Smooth muscle cell (in vitro differentiated cells): ENCODE measurements at regions not wholly inside any gene's neighbourhood (a gene's known extent, or its start where the extent isn't known, plus 50 kb on each side); places are given as distances from the start of the nearest gene placed in this dataset.

Source experiments
- DNase-seq: peaks from one replicate; lab custom pipeline; 2025; ENCODE audit not compliant: unreplicated experiment; lab: John Stamatoyannopoulos, UW
- H2AFZ ChIP-seq: fragments of 200-600 bp; sonication (generic); 2 replicates; pipeline ENCODE4 v1.6.0; 2016; ENCODE audit warnings: antibody characterized with exemption, low read depth, mild to moderate bottlenecking
- H3F3A ChIP-seq: fragments of 200-600 bp; sonication (generic); 2 replicates; pipeline ENCODE4 v1.6.0; 2017; ENCODE audit warnings: antibody characterized with exemption, low read depth
- H3K27ac ChIP-seq: fragments of 200-600 bp; sonication (generic); 2 replicates; pipeline ENCODE4 v1.5.1; 2016; ENCODE audit warnings: low read depth, mild to moderate bottlenecking
- H3K27me3 ChIP-seq: fragments of 200-600 bp; sonication (generic); 2 replicates; pipeline ENCODE4 v1.6.1; 2016; ENCODE audit warnings: low read depth, mild to moderate bottlenecking
- H3K36me3 ChIP-seq: fragments of 200-600 bp; sonication (generic); 2 replicates; pipeline ENCODE4 v1.5.1; 2016; ENCODE audit warnings: low read depth
- H3K4me1 ChIP-seq: fragments of 200-600 bp; sonication (generic); 2 replicates; pipeline ENCODE4 v1.5.1; 2016; ENCODE audit warnings: low read depth
- H3K4me2 ChIP-seq: fragments of 200-600 bp; sonication (generic); 2 replicates; pipeline ENCODE4 v1.6.0; 2016; ENCODE audit warnings: mild to moderate bottlenecking
- H3K4me3 ChIP-seq: fragments of 200-600 bp; sonication (generic); 2 replicates; pipeline ENCODE4 v1.5.1; 2016; ENCODE audit warnings: mild to moderate bottlenecking
- H3K79me2 ChIP-seq: fragments of 200-600 bp; sonication (generic); 2 replicates; pipeline ENCODE4 v1.6.0; 2016; ENCODE audit warnings: low read depth, mild to moderate bottlenecking
- H3K9ac ChIP-seq: fragments of 200-600 bp; sonication (generic); 2 replicates; pipeline ENCODE4 v1.6.0; 2016; ENCODE audit warnings: low read depth
- H3K9me3 ChIP-seq: fragments of 200-600 bp; sonication (generic); replicated peaks from 2 replicates; pipeline ENCODE4 v1.5.1; 2016; ENCODE audit warnings: low read depth
- H4K20me1 ChIP-seq: fragments of 200-600 bp; sonication (generic); 2 replicates; pipeline ENCODE4 v1.6.0; 2016; ENCODE audit warnings: low read depth
- CTCF ChIP-seq: fragments of 200-600 bp; sonication (generic); IDR thresholded peaks from 2 replicates; pipeline ENCODE4 v1.5.1; 2017; ENCODE audit warnings: borderline replicate concordance, mild to moderate bottlenecking, antibody characterized with exemption; ENCODE audit not compliant: insufficient read depth, poor library complexity, severe bottlenecking
- WGBS: methylation state at CpG from one replicate; pipeline ENCODE4 v1.1.7; 2016; ENCODE audit warnings: low lambda C conversion rate; 5-methylcytosine and 5-hydroxymethylcytosine counted together

GRCh38 chr11:134633276-134633675, 221.2 kb upstream of the B3GAT1 start:
- H3F3A ChIP-seq: no peaks in the 10 kb centered on the region
- no peak overlapping the region for H2AFZ ChIP-seq
- H3K9ac ChIP-seq: no peak overlapping the region
- H3K4me2 ChIP-seq: no peak overlapping the region
- no peaks in the 10 kb centered on the region for H3K9me3 ChIP-seq
- H3K4me1 ChIP-seq: no peaks in the 10 kb centered on the region
- no peaks in the 10 kb centered on the region for H3K27me3 ChIP-seq
- no peak for DNase-seq
- no peaks in the 10 kb centered on the region for H4K20me1 ChIP-seq
- no peak overlapping the region for H3K27ac ChIP-seq
- H3K79me2 ChIP-seq: no peaks in the 10 kb centered on the region
- no peak for TF ChIP-seq CTCF
- no peak overlapping the region for H3K4me3 ChIP-seq
- no peaks in the 10 kb centered on the region for H3K36me3 ChIP-seq
- WGBS: 88% methylated on average over 6 of the region's 6 CpGs

DNA sequence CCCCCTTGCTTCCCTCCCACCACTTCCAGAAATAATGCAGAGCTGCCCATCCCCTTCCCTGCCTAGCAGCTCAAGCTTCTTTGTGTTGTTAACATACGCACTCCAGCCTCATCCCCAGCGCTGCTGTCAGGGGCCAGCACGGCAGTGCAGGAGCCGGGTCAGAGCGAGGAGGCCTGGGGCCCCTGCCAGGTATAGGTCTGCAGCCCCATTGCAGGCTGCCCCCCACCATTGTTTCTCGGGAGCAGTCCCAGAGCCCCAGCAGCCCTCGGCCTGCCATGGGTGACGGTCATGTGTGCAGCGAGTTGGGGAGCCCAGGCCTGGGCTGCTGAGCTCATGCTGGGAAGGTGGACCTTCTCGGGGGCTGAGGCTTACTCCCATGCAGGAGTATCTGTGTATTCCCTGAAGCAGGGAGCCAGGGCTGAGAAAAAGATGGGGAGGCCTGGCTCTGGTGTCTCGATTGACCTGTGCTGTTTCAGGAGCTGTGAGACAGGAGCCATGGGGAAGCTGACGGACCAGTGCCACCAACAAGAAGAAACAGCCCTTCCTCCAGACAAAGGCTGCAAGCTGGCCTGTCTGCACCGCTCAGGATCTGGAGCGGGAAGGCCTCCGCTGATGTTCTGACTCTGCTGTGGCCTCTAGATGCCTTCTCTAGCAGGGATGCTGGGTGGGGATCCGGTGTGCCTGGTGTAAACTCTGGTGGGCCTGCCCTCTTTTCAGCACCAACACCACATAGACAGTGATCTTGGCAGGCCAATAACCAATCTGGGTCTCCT, 220.5 kb upstream of the B3GAT1 start:
- Histone ChIP-seq H3K9me3 (no peaks in the 10 kb centered on the region), H3K4me3 (no peak overlapping the region), H4K20me1 (no peaks in the 10 kb centered on the region), H3K9ac (no peak overlapping the region), H3F3A (no peaks in the 10 kb centered on the region), H3K27me3 (no peaks in the 10 kb centered on the region), H3K36me3 (no peaks in the 10 kb centered on the region), H2AFZ (no peak overlapping the region), H3K4me1 (no peaks in the 10 kb centered on the region), H3K79me2 (no peaks in the 10 kb centered on the region), H3K4me2 (no peak overlapping the region), H3K27ac (no peak overlapping the region)
- TF ChIP-seq CTCF: no peak
- no peak for DNase-seq
- WGBS: 89% methylated on average over 16 of the region's 16 CpGs

GRCh38 chr11:134630861-134631260, 218.8 kb upstream of the B3GAT1 start:
- H3K4me3 ChIP-seq: no peak overlapping the region
- no peak for TF ChIP-seq CTCF
- H3K27me3 ChIP-seq: peaks cover 13% of the 10 kb centered on the region
- no peaks in the 10 kb centered on the region for H4K20me1 ChIP-seq
- no peak overlapping the region for H3K4me2 ChIP-seq
- no peak for DNase-seq
- H3K9me3 ChIP-seq: no peaks in the 10 kb centered on the region
- H3K4me1 ChIP-seq: no peaks in the 10 kb centered on the region
- H3K27ac ChIP-seq: no peak overlapping the region
- H3K36me3 ChIP-seq: no peaks in the 10 kb centered on the region
- H2AFZ ChIP-seq: no peak overlapping the region
- WGBS: 89% methylated on average over 13 of the region's 13 CpGs
- H3F3A ChIP-seq: no peaks in the 10 kb centered on the region
- H3K9ac ChIP-seq: no peak overlapping the region
- H3K79me2 ChIP-seq: no peaks in the 10 kb centered on the region

DNA sequence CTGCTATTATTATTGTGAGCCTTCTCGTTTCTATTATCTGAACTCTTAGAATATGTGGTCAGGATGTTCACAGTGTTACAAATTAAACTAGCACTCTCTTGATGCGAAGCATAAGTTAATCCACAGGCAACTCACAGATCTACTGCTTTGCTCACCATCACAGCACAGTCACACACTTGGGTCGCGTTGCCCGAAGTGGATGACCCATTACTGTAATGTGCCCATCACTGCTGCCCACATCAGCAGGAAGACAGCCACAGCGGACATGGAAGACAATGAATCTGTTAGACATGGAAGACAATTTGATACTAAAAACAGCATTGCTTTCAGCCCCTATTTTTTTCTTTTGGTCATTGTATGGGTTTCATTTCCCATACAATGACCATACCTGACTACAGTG, 216.4 kb upstream of the B3GAT1 start:
- H3K9me3 ChIP-seq: no peaks in the 10 kb centered on the region

More for the DNA sequence above, 216.4 kb upstream of the B3GAT1 start:
- H4K20me1 ChIP-seq: no peaks in the 10 kb centered on the region
- no peak for DNase-seq
- no peak overlapping the region for H3K9ac ChIP-seq
- no peak overlapping the region for H2AFZ ChIP-seq
- no peaks in the 10 kb centered on the region for H3K36me3 ChIP-seq
- no peaks in the 10 kb centered on the region for H3F3A ChIP-seq
- no peaks in the 10 kb centered on the region for H3K79me2 ChIP-seq
- peaks cover 26% of the 10 kb centered on the region for H3K27me3 ChIP-seq
- no peak overlapping the region for H3K4me3 ChIP-seq
- H3K27ac ChIP-seq: no peak overlapping the region
- H3K4me1 ChIP-seq: no peaks in the 10 kb centered on the region
- no peak for TF ChIP-seq CTCF
- no peak overlapping the region for H3K4me2 ChIP-seq
- 96% methylated on average over 6 of the region's 6 CpGs for WGBS
